ENCODE measurements at regions not wholly inside any gene's neighbourhood (a gene's known extent, or its start where the extent isn't known, plus 50 kb on each side); places are given as distances from the start of the nearest gene placed in this dataset.

DNA sequence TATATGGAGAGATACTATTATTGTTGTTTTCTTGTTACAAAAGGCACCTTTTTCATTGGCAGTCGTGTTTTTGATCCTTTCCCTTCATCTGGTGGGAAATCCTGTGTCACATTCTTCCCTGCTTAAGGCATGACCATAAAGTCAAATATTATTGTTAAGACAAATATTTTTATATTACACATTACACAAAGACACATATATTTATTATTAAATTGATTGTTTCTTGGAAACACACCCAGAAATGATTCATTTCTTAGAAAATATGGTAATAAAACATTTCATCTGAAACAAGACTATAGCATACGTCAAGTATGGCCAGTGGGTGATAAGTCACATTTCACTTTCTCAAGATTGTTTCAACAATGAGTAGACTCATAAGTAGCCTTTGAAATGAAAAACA is 77.3 kb downstream of the KCTD12 start:
- FAIRE-seq (no peak), DNase-seq (ENCODE audit: insufficient read length, low spot score) (no peak)
- TF ChIP-seq, protein P1, sequence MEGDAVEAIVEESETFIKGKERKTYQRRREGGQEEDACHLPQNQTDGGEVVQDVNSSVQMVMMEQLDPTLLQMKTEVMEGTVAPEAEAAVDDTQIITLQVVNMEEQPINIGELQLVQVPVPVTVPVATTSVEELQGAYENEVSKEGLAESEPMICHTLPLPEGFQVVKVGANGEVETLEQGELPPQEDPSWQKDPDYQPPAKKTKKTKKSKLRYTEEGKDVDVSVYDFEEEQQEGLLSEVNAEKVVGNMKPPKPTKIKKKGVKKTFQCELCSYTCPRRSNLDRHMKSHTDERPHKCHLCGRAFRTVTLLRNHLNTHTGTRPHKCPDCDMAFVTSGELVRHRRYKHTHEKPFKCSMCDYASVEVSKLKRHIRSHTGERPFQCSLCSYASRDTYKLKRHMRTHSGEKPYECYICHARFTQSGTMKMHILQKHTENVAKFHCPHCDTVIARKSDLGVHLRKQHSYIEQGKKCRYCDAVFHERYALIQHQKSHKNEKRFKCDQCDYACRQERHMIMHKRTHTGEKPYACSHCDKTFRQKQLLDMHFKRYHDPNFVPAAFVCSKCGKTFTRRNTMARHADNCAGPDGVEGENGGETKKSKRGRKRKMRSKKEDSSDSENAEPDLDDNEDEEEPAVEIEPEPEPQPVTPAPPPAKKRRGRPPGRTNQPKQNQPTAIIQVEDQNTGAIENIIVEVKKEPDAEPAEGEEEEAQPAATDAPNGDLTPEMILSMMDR (IDR thresholded peaks at IDR 0.05; ENCODE audit: insufficient read depth, missing control alignments), result no peak

DNA sequence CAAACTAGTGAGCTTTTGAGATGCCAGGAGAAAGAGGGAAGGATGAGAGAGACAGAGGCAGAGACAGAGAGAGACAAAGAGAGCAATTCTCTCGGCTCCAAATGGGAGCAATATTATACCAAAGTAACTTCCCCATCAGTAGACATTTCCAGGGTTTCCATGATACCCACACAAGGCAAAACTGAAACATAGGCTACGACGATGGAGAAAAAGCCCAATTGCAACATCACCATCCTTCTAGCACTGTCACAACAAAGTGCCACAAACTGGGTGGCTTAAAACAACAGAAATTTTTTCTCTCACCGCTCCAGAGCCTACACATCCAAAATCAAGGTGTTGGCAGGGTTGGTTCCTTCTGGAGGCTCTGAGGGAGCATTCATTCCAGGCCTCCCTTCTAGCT is 81.4 kb downstream of the KCTD12 start:
- TF ChIP-seq, protein P1 (IDR thresholded peaks at IDR 0.05; ENCODE audit: insufficient read depth, missing control alignments), result no peak
- FAIRE-seq, result no peak

DNA sequence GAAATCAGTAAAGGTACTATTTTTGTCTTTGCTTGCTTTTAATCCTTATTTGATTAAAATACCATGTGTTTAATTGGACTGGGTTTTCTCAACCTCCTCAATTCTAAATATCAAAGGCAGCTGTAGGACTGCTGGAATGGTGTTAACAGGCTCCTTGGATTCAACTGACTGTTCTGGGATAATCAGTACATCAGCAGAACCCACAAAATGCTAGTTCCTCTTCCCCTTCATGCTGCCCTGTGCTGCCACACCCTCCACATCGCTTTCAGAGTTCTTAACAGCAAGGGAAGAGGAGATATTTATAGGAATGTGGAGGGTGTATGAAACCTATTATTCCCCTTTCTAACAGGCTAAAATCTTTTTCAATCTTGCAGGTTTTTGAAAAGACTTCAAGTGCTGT is 82.4 kb downstream of the KCTD12 start:
- TF ChIP-seq, protein P1 (IDR thresholded peaks at IDR 0.05; ENCODE audit: insufficient read depth, missing control alignments), result no peak
- FAIRE-seq, result no peak
- no peak for DNase-seq (ENCODE audit: insufficient read length, low spot score)

More for the DNA sequence above, 81.4 kb downstream of the KCTD12 start:
- DNase-seq (ENCODE audit: insufficient read length, low spot score), result no peak

- DNase-seq (ENCODE audit: insufficient read length, low spot score), result no peak
- TF ChIP-seq, protein P1 (IDR thresholded peaks at IDR 0.05; ENCODE audit: insufficient read depth, missing control alignments), result no peak
- FAIRE-seq, result no peak
These were observed 85.3 kb downstream of the KCTD12 start for GRCh38 chr13:76800943-76801342.

- no peak for FAIRE-seq
- no peak for DNase-seq (ENCODE audit: insufficient read length, low spot score)
- TF ChIP-seq, protein P1 (IDR thresholded peaks at IDR 0.05; ENCODE audit: insufficient read depth, missing control alignments), result no peak
These were observed 86.5 kb downstream of the KCTD12 start for GRCh38 chr13:76799696-76800095.

- no peak for FAIRE-seq
- TF ChIP-seq, protein P1 (IDR thresholded peaks at IDR 0.05; ENCODE audit: insufficient read depth, missing control alignments), result no peak
- DNase-seq (ENCODE audit: insufficient read length, low spot score), result no peak
These were observed 88.2 kb downstream of the KCTD12 start for GRCh38 chr13:76798037-76798436.

DNA sequence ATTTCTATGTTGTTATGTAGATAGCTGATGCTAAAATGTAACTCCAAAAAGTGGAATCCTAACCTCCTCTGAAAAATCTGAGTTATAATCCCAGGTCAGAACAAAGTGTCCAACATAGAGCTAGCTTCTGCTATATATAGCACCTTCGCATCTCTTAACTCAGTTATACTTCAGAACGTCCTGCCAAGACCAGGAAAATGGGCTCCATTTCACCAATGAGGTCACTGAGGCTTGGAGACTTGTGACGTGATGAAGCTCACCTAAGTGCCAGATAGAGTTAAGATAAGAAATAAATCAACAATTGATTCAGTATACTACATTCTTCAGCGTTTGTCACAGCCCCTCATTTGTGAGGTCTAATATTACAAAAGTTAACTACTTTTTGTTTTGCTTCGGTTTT is 88.8 kb downstream of the KCTD12 start:
- DNase-seq (ENCODE audit: insufficient read length, low spot score) (no peak), FAIRE-seq (no peak)
- TF ChIP-seq, protein P1 (IDR thresholded peaks at IDR 0.05; ENCODE audit: insufficient read depth, missing control alignments), result no peak
